Esophagus squamous epithelium (tissue), 5 donors: ENCODE measurements at regions not wholly inside any gene's neighbourhood (a gene's known extent, or its start where the extent isn't known, plus 50 kb on each side); places are given as distances from the start of the nearest gene placed in this dataset.

Experiments
- DNase-seq: peaks from one replicate; lab custom pipeline; 2025; lab: John Stamatoyannopoulos, UW
- H3K27ac ChIP-seq, 4 donors: fragments of 200-600 bp; sonication (generic); one replicate each; pipeline ENCODE4 v1.5.1; 2016 to 2019; ENCODE audit warnings: mild to moderate bottlenecking in 1 of 4
- H3K27me3 ChIP-seq, 4 donors: fragments of 200-600 bp; sonication (generic); 1 replicate in 3 of 4; 2 replicates in 1 of 4; pipeline versions ENCODE4 v1.5.1 to v1.6.0; 2017 to 2021; ENCODE audit warnings: antibody characterized with exemption in 1 of 4
- H3K36me3 ChIP-seq, 3 donors: fragments of 200-600 bp; sonication (generic); one replicate each; pipeline ENCODE4 v1.5.1; 2016 to 2019
- H3K4me1 ChIP-seq, 3 donors: fragments of 200-600 bp; sonication (generic); one replicate each; pipeline ENCODE4 v1.5.1; 2017 to 2019
- H3K4me3 ChIP-seq, 4 donors: fragments of 200-600 bp; sonication (generic); 1 replicate in 3 of 4; 2 replicates in 1 of 4; pipeline ENCODE4 v1.5.1; 2016 to 2019; ENCODE audit warnings: mild to moderate bottlenecking in 2 of 4, moderate library complexity in 1 of 4
- H3K9me3 ChIP-seq, 3 donors: fragments of 200-600 bp; sonication (generic); one replicate each; pipeline ENCODE4 v1.5.1; 2016 to 2019
- POLR2A ChIP-seq, 4 donors: fragments of 450-650 bp; IDR thresholded peaks; one replicate each; pipeline ENCODE4 v1.6.1; 2017; ENCODE audit warnings: antibody characterized with exemption in 4 of 4, mild to moderate bottlenecking in 4 of 4, moderate library complexity in 3 of 4
- WGBS, 2 donors: methylation state at CpG; one replicate each; pipeline ENCODE4 v1.1.5; 2018; 5-methylcytosine and 5-hydroxymethylcytosine counted together
- intact Hi-C: fragments of 100-400 bp; cut with DNase I; formaldehyde crosslinking; loops from one replicate; pipeline ENCODE4 v1.15.0; 2022
- TF ChIP-seq, protein P1 (sequence below), 6 experiments: fragments of 450-650 bp in 4 of 6; fragments of 200-600 bp in 2 of 6; sonication (generic) in 2 of 6; IDR thresholded peaks; one replicate each; pipeline ENCODE4 v1.5.1; 2016 to 2019; ENCODE audit warnings: antibody characterized with exemption in 6 of 6, mild to moderate bottlenecking in 4 of 6, moderate library complexity in 4 of 6
- donor health status: DM: yes; HTN: yes; CAD: no.

DNA sequence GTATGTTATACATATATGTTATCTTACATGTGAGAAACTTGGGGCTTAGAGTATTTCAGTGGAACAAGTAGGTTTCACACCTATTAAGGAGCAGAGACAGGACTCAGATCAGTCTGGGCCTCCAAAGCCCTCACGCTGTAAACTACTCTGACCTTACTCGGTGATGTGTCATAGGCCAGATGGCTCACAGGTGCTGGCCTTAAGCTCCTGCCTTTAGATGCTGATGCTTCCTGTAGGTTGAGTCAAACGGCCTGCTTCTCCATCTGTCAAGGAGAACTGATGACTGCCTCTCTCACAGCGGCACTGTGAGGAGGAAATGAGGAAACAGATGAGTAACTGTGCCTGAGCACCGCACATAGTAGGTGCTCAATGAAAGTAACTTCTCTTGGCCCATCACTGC, 312.6 kb upstream of the COBL start:
- Histone ChIP-seq H3K4me3 (no peak overlapping the region), H3K4me1 (no peaks in the 10 kb centered on the region), H3K9me3 (no peaks in the 10 kb centered on the region), H3K27me3 (no peaks in the 10 kb centered on the region), H3K27ac (no peak overlapping the region), H3K36me3 (no peaks in the 10 kb centered on the region)
- intact Hi-C loops, result no loop called here
- 72 to 83% methylated on average over 4 to 5 of the region's 5 CpGs for WGBS, 2 donors
- DNase-seq, result no peak
- TF ChIP-seq, protein P1, sequence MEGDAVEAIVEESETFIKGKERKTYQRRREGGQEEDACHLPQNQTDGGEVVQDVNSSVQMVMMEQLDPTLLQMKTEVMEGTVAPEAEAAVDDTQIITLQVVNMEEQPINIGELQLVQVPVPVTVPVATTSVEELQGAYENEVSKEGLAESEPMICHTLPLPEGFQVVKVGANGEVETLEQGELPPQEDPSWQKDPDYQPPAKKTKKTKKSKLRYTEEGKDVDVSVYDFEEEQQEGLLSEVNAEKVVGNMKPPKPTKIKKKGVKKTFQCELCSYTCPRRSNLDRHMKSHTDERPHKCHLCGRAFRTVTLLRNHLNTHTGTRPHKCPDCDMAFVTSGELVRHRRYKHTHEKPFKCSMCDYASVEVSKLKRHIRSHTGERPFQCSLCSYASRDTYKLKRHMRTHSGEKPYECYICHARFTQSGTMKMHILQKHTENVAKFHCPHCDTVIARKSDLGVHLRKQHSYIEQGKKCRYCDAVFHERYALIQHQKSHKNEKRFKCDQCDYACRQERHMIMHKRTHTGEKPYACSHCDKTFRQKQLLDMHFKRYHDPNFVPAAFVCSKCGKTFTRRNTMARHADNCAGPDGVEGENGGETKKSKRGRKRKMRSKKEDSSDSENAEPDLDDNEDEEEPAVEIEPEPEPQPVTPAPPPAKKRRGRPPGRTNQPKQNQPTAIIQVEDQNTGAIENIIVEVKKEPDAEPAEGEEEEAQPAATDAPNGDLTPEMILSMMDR (IDR thresholded peaks at IDR 0.05), result no peak
- TF ChIP-seq POLR2A (IDR thresholded peaks at IDR 0.05), result no peak

DNA sequence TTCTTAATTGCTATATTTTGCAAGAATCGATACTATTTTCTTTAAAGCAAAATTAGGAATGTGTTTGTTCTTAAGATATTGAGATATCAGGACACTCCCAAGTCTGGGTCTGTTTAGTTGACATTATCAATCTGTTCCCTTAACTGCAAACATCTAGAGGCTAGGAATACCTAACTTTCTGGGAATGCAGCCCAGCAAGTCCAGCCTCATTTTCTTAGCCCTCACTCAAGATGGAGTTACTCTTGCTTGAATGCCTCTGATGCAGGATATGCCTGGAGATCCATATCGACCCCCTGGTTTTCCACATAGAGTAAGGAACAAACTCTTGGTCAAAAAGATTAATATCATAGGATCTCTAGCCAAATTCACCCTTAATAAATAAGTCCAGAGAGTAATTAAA, 305.3 kb upstream of the COBL start:
- TF ChIP-seq, protein P1 (IDR thresholded peaks at IDR 0.05), result no peak
- no peak for TF ChIP-seq POLR2A (IDR thresholded peaks at IDR 0.05)
- Histone ChIP-seq H3K4me1 (no peaks in the 10 kb centered on the region), H3K36me3 (no peaks in the 10 kb centered on the region), H3K4me3 (no peak overlapping the region), H3K27ac (no peak overlapping the region), H3K9me3 (no peaks in the 10 kb centered on the region), H3K27me3 (no peaks in the 10 kb centered on the region)
- intact Hi-C loops, result no loop called here
- no peak for DNase-seq
- WGBS, 2 donors, result 71 to 73% methylated on average over 2 of the region's 2 CpGs

GRCh38 chr7:51620706-51621105, 304.1 kb upstream of the COBL start:
- Histone ChIP-seq H3K27me3 (no peaks in the 10 kb centered on the region), H3K4me3 (no peak overlapping the region), H3K9me3 (no peaks in the 10 kb centered on the region), H3K36me3 (no peaks in the 10 kb centered on the region), H3K4me1 (no peaks in the 10 kb centered on the region), H3K27ac (no peak overlapping the region)
- TF ChIP-seq, protein P1 (IDR thresholded peaks at IDR 0.05), result no peak
- no peak for TF ChIP-seq POLR2A (IDR thresholded peaks at IDR 0.05)
- no peak for DNase-seq
- intact Hi-C loops, result no loop called here
- 42 to 58% methylated on average over 4 to 5 of the region's 5 CpGs for WGBS, 2 donors

DNA sequence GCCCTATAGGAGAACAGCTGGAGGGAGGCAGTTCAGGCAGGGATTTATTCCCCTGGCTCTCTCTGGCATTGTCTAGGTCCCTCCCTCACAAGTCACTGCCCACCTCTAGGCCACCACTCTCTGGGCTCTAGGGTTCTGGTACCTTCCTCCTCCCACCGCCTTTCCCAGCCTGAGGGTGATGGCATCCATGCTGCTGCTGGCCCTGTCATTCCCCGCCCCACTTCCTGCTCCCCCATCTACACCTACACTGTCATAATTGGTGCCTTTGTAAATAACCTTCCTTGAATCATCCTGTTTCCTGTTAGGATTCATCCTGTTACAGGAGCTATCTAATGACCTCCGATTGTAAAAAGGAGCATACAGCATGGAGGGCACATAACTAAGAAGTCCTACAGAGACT, 303.3 kb upstream of the COBL start:
- WGBS, 2 donors, result 68 to 72% methylated on average over 3 of the region's 3 CpGs
- H3K36me3 ChIP-seq, result no peaks in the 10 kb centered on the region
- intact Hi-C loops, result no loop called here

DNA sequence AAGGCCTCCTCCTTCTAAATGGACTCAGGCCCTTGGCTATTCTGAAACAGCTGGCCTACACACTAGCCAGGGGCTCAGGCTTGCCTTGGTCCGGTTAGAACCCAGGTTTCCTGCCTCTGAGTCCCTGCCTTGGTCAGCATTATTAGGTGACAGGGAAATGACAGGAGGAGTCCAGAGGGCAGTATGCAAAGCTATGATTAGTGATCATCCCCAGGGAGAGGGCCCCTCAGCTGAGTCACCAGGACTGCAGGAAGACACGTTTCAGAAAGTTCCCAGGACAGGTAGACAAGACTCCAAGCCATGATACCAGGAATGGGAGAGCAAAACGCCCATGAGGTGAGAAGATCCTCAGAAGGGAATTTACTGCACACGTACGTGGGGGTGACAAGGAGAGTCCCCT, 301.1 kb upstream of the COBL start:
- 57 to 77% methylated on average over 4 of the region's 5 CpGs for WGBS, 2 donors
- Histone ChIP-seq H3K27ac (no peak overlapping the region), H3K4me1 (peaks cover 0 to 8% (median 3%) of the 10 kb centered on the region in 3 donors), H3K27me3 (no peaks in the 10 kb centered on the region), H3K4me3 (no peak overlapping the region), H3K9me3 (no peaks in the 10 kb centered on the region), H3K36me3 (no peaks in the 10 kb centered on the region)
- TF ChIP-seq POLR2A (IDR thresholded peaks at IDR 0.05), result no peak
- TF ChIP-seq, protein P1 (IDR thresholded peaks at IDR 0.05), result no peak
- no peak for DNase-seq
- intact Hi-C loops, result no loop called here

More for the DNA sequence above, 303.3 kb upstream of the COBL start:
- Histone ChIP-seq H3K27ac (no peak overlapping the region), H3K27me3 (no peaks in the 10 kb centered on the region), H3K4me3 (no peak overlapping the region), H3K4me1 (peaks cover 0 to 3% (median 1%) of the 10 kb centered on the region in 3 donors), H3K9me3 (no peaks in the 10 kb centered on the region)
- no peak for DNase-seq
- TF ChIP-seq POLR2A (IDR thresholded peaks at IDR 0.05), result no peak
- TF ChIP-seq, protein P1 (IDR thresholded peaks at IDR 0.05), result no peak
